HEK293 (cell line): ENCODE measurements at regions not wholly inside any gene's neighbourhood (a gene's known extent, or its start where the extent isn't known, plus 50 kb on each side); places are given as distances from the start of the nearest gene placed in this dataset.
"Not testable (repeated sequence)": the region's sequence is repeated elsewhere in the genome, so short reads cannot be mapped to it uniquely, and the experiment has no call there.

Experiments
- MYNN ChIP-seq: fragments of 450-650 bp; formaldehyde crosslinking; IDR thresholded peaks from 2 replicates; pipeline ENCODE4 v1.5.1; 2016; ENCODE audit warnings: missing biosample characterization, missing genetic modification characterization, borderline replicate concordance
- YY1 ChIP-seq: fragments of 450-650 bp; formaldehyde crosslinking; IDR thresholded peaks from 2 replicates; pipeline ENCODE4 v1.5.1; 2018; ENCODE audit warnings: missing biosample characterization, missing genetic modification characterization
- ZNF10 ChIP-seq: fragments of 450-650 bp; formaldehyde crosslinking; IDR thresholded peaks from 2 replicates; pipeline ENCODE4 v1.5.1; 2017; ENCODE audit warnings: missing biosample characterization, missing genetic modification characterization
- TF ChIP-seq, protein P1 (sequence below): IDR thresholded peaks from 2 replicates; pipeline ENCODE4 v1.6.1; 2011; ENCODE audit warnings: mild to moderate bottlenecking, low read depth, low read length, borderline replicate concordance
- TF ChIP-seq, protein P2 (sequence below): fragments of 450-650 bp; formaldehyde crosslinking; IDR thresholded peaks from 2 replicates; pipeline ENCODE4 v1.5.1; 2016; ENCODE audit warnings: missing biosample characterization, missing genetic modification characterization, borderline replicate concordance

DNA sequence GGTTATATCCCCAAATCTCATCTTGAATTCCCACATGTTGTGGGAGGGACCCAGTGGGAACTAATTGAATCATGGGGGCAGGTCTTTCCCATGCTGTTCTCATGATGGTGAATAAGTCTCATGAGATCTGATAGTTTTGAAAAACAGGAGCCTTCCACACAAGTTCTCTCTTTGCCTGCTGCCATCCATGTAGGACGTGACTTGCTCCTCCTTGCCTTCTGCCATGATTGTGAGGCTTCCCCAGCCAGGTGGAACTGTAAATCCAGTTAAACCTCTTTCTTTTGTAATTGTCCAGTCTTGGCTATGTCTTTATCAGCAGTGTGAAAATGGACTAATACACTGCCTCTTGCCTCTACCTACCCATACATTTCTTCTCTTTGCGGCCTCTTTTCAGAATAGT lies 193.4 kb downstream of the C7orf25 start:
- TF ChIP-seq, protein P1, sequence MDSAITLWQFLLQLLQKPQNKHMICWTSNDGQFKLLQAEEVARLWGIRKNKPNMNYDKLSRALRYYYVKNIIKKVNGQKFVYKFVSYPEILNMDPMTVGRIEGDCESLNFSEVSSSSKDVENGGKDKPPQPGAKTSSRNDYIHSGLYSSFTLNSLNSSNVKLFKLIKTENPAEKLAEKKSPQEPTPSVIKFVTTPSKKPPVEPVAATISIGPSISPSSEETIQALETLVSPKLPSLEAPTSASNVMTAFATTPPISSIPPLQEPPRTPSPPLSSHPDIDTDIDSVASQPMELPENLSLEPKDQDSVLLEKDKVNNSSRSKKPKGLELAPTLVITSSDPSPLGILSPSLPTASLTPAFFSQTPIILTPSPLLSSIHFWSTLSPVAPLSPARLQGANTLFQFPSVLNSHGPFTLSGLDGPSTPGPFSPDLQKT = not testable (repeated sequence)
- not testable (repeated sequence) for TF ChIP-seq YY1, ZNF10, MYNN (tag by site-specific recombination)
- TF ChIP-seq, protein P2, sequence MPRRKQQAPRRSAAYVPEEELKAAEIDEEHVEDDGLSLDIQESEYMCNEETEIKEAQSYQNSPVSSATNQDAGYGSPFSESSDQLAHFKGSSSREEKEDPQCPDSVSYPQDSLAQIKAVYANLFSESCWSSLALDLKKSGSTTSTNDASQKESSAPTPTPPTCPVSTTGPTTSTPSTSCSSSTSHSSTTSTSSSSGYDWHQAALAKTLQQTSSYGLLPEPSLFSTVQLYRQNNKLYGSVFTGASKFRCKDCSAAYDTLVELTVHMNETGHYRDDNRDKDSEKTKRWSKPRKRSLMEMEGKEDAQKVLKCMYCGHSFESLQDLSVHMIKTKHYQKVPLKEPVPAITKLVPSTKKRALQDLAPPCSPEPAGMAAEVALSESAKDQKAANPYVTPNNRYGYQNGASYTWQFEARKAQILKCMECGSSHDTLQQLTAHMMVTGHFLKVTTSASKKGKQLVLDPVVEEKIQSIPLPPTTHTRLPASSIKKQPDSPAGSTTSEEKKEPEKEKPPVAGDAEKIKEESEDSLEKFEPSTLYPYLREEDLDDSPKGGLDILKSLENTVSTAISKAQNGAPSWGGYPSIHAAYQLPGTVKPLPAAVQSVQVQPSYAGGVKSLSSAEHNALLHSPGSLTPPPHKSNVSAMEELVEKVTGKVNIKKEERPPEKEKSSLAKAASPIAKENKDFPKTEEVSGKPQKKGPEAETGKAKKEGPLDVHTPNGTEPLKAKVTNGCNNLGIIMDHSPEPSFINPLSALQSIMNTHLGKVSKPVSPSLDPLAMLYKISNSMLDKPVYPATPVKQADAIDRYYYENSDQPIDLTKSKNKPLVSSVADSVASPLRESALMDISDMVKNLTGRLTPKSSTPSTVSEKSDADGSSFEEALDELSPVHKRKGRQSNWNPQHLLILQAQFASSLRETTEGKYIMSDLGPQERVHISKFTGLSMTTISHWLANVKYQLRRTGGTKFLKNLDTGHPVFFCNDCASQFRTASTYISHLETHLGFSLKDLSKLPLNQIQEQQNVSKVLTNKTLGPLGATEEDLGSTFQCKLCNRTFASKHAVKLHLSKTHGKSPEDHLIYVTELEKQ (tag by site-specific recombination) = not testable (repeated sequence)
